GM21423 (cell line): ENCODE measurements at regions not wholly inside any gene's neighbourhood (a gene's known extent, or its start where the extent isn't known, plus 50 kb on each side); places are given as distances from the start of the nearest gene placed in this dataset.
"Not testable (repeated sequence)": the region's sequence is repeated elsewhere in the genome, so short reads cannot be mapped to it uniquely, and the experiment has no call there.

Experiments
- ATAC-seq: cut with Tn5 transposase; IDR thresholded peaks from one replicate; pipeline ENCODE4 v1.9.1; 2021; ENCODE audit warnings: mild to moderate bottlenecking, moderate library complexity; ENCODE audit not compliant: unreplicated experiment

GRCh38 chr11:59008947-59009346, 69.7 kb downstream of the GLYATL1 start:
- ATAC-seq, result no peak

- peak; percentile 53 for ATAC-seq
Observed at GRCh38 chr11:59009661-59010060, 70.4 kb downstream of the GLYATL1 start.

GRCh38 chr11:59010708-59011107, 71.4 kb downstream of the GLYATL1 start:
- no peak for ATAC-seq

- no peak for ATAC-seq
Observed at GRCh38 chr11:59011655-59012397, 72.5 kb downstream of the GLYATL1 start.

- ATAC-seq, result no peak
Observed at GRCh38 chr11:59012398-59013265, 73.3 kb downstream of the GLYATL1 start.

GRCh38 chr11:59025097-59025496, 61.0 kb upstream of the GLYATL1B start:
- ATAC-seq, result no peak

- ATAC-seq, result no peak
Observed at GRCh38 chr11:59028105-59028504, 58.0 kb upstream of the GLYATL1B start.

GRCh38 chr11:59029366-59029889, 56.7 kb upstream of the GLYATL1B start:
- no peak for ATAC-seq

- ATAC-seq, result no peak
Observed at GRCh38 chr11:59030037-59030436, 56.1 kb upstream of the GLYATL1B start.

- not testable (repeated sequence) for ATAC-seq
Observed at GRCh38 chr11:59031746-59032145, 54.4 kb upstream of the GLYATL1B start.
